ENCODE measurements at regions not wholly inside any gene's neighbourhood (a gene's known extent, or its start where the extent isn't known, plus 50 kb on each side); places are given as distances from the start of the nearest gene placed in this dataset.

GRCh38 chr7:91752102-91752501, 128.4 kb downstream of the MTERF1 start:
- TF ChIP-seq EZH2 (IDR thresholded peaks at IDR 0.05): no peak
- TF ChIP-seq POLR2AphosphoS5 (IDR thresholded peaks at IDR 0.05; ENCODE audit: borderline replicate concordance, low read depth, low read length): no peak

Data from SK-N-MC (cell line).